ENCODE measurements at regions not wholly inside any gene's neighbourhood (a gene's known extent, or its start where the extent isn't known, plus 50 kb on each side); places are given as distances from the start of the nearest gene placed in this dataset.

DNA sequence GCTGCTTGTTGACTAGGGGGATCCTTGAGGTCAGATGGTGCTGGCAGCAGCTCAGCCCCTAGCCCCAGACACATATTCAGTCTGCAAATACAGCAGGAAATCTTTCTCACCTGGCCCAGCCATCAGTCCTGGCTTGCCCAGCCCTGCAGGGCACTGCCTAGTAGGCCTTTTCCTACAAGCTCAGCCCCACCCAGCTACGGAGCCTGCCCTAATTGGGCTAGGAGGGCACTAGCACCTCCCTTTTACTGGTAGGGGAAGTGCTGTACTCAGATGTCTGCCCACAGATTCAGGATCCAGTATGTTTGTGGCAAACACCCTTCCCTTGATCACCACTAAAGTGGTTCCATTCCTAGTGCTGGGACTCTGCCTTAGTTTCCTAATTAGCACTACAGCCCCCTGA, 257.1 kb upstream of the CADM1 start (continued):
- TF ChIP-seq MED1 (CRISPR knock-in tag; IDR thresholded peaks at IDR 0.05) (no peak), ZNF776 (CRISPR knock-in tag; IDR thresholded peaks at IDR 0.05) (no peak), TRIM24 (CRISPR knock-in tag; IDR thresholded peaks at IDR 0.05) (no peak), DMTF1 (CRISPR knock-in tag; IDR thresholded peaks at IDR 0.05) (no peak), TEAD2 (CRISPR knock-in tag; IDR thresholded peaks at IDR 0.05) (no peak), RFX1 (IDR thresholded peaks at IDR 0.05) (no peak), TP53 (CRISPR knock-in tag; conservative IDR thresholded peaks at IDR 0.05) (no peak), ZNF609 (CRISPR knock-in tag; IDR thresholded peaks at IDR 0.05; ENCODE audit: borderline replicate concordance) (no peak), THAP7 (CRISPR knock-in tag; IDR thresholded peaks at IDR 0.05) (no peak)

All from HepG2 (cell line).